Uterus (tissue), 2 donors: ENCODE measurements at regions not wholly inside any gene's neighbourhood (a gene's known extent, or its start where the extent isn't known, plus 50 kb on each side); places are given as distances from the start of the nearest gene placed in this dataset.

Source experiments
- POLR2A ChIP-seq, 2 donors: fragments of 450-650 bp; IDR thresholded peaks; one replicate each; pipeline ENCODE4 v1.6.1; 2016; ENCODE audit warnings: antibody characterized with exemption in 2 of 2, mild to moderate bottlenecking in 1 of 2, moderate library complexity in 1 of 2
- TF ChIP-seq, protein P1 (sequence below), 4 experiments: fragments of 200-600 bp in 2 of 4; fragments of 450-650 bp in 2 of 4; sonication (generic) in 2 of 4; IDR thresholded peaks; one replicate each; pipeline ENCODE4 v1.5.1; 2016 to 2019; ENCODE audit warnings: antibody characterized with exemption in 4 of 4, mild to moderate bottlenecking in 2 of 4, moderate library complexity in 1 of 4

GRCh38 chr11:115644856-115645255 lies 140.6 kb upstream of the CADM1 start:
- TF ChIP-seq, protein P1, sequence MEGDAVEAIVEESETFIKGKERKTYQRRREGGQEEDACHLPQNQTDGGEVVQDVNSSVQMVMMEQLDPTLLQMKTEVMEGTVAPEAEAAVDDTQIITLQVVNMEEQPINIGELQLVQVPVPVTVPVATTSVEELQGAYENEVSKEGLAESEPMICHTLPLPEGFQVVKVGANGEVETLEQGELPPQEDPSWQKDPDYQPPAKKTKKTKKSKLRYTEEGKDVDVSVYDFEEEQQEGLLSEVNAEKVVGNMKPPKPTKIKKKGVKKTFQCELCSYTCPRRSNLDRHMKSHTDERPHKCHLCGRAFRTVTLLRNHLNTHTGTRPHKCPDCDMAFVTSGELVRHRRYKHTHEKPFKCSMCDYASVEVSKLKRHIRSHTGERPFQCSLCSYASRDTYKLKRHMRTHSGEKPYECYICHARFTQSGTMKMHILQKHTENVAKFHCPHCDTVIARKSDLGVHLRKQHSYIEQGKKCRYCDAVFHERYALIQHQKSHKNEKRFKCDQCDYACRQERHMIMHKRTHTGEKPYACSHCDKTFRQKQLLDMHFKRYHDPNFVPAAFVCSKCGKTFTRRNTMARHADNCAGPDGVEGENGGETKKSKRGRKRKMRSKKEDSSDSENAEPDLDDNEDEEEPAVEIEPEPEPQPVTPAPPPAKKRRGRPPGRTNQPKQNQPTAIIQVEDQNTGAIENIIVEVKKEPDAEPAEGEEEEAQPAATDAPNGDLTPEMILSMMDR (IDR thresholded peaks at IDR 0.05): no peak
- TF ChIP-seq POLR2A (IDR thresholded peaks at IDR 0.05): no peak
